AG09319 (cell line): ENCODE measurements at regions not wholly inside any gene's neighbourhood (a gene's known extent, or its start where the extent isn't known, plus 50 kb on each side); places are given as distances from the start of the nearest gene placed in this dataset.

ENCODE experiments used
- DNase-seq: peaks from one replicate; pipeline ENCODE4 v3.0.0-alpha.2; 2010; ENCODE audit warnings: low read depth; ENCODE audit errors: extremely low read depth
- CTCF ChIP-seq: IDR thresholded peaks from 2 replicates; pipeline ENCODE4 v1.5.1; 2011; ENCODE audit warnings: low read depth, mild to moderate bottlenecking, inconsistent platforms, low read length, moderate library complexity

GRCh38 chr11:11756718-11757117, 85.1 kb upstream of the USP47 start:
- DNase-seq: no peak
- TF ChIP-seq CTCF: no peak

GRCh38 chr11:11755871-11756270, 85.9 kb upstream of the USP47 start:
- no peak for DNase-seq
- no peak for TF ChIP-seq CTCF

- no peak for TF ChIP-seq CTCF
- no peak for DNase-seq
Observed at GRCh38 chr11:11752679-11753078, 89.1 kb upstream of the USP47 start.

- no peak for TF ChIP-seq CTCF
- no peak for DNase-seq
Observed at GRCh38 chr11:11750017-11750878, 91.5 kb upstream of the USP47 start.

GRCh38 chr11:11748706-11749365, 92.9 kb upstream of the USP47 start:
- no peak for DNase-seq

GRCh38 chr11:11747570-11747969, 94.2 kb upstream of the USP47 start:
- DNase-seq: no peak
- no peak for TF ChIP-seq CTCF

More at GRCh38 chr11:11748706-11749365, 92.9 kb upstream of the USP47 start:
- no peak for TF ChIP-seq CTCF

- no peak for DNase-seq
- TF ChIP-seq CTCF: no peak
Observed at GRCh38 chr11:11746449-11746848, 95.3 kb upstream of the USP47 start.
